Stomach (tissue), 8 donors: ENCODE measurements at regions not wholly inside any gene's neighbourhood (a gene's known extent, or its start where the extent isn't known, plus 50 kb on each side); places are given as distances from the start of the nearest gene placed in this dataset.

Experiments
- DNase-seq, 2 donors: peaks; one replicate each; pipeline versions ENCODE4 v3.0.0 to v3.0.0-alpha.2; 2013 to 2019
- H3K27ac ChIP-seq, 5 donors: fragments of 200-600 bp in 4 of 5; sonication (generic) in 4 of 5; one replicate each; pipeline ENCODE4 v1.5.1; 2013 to 2019; ENCODE audit warnings: mild to moderate bottlenecking in 1 of 5, moderate library complexity in 1 of 5
- H3K27me3 ChIP-seq, 3 donors: fragments of 200-600 bp; sonication (generic); one replicate each; pipeline ENCODE4 v1.5.1; 2017 to 2019; ENCODE audit warnings: mixed run types in 1 of 3
- H3K36me3 ChIP-seq, 4 donors: fragments of 200-600 bp; sonication (generic); 1 replicate in 3 of 4; 2 replicates in 1 of 4; pipeline ENCODE4 v1.5.1; 2016 to 2019
- H3K4me1 ChIP-seq, 4 donors: fragments of 200-600 bp; sonication (generic); one replicate each; pipeline ENCODE4 v1.5.1; 2016 to 2019
- H3K4me3 ChIP-seq, 4 donors: fragments of 200-600 bp; sonication (generic) in 3 of 4; one replicate each; pipeline ENCODE4 v1.5.1; 2016 to 2019; ENCODE audit warnings: mild to moderate bottlenecking in 1 of 4
- H3K9me3 ChIP-seq, 4 donors: fragments of 200-600 bp; sonication (generic); one replicate each; pipeline ENCODE4 v1.5.1; 2016 to 2019
- EP300 ChIP-seq: sonication (generic); formaldehyde crosslinking; IDR thresholded peaks from one replicate; pipeline ENCODE4 v1.6.1; 2017; ENCODE audit warnings: antibody characterized with exemption
- POLR2A ChIP-seq, 4 donors: fragments of 450-650 bp; IDR thresholded peaks; one replicate each; pipeline ENCODE4 v1.6.1; 2016; ENCODE audit warnings: antibody characterized with exemption in 4 of 4, control low read depth in 2 of 4, mild to moderate bottlenecking in 1 of 4, moderate library complexity in 1 of 4
- POLR2AphosphoS5 ChIP-seq, 3 donors: sonication (generic); formaldehyde crosslinking; IDR thresholded peaks; one replicate each; pipeline ENCODE4 v1.6.1; 2016; ENCODE audit warnings: antibody characterized with exemption in 3 of 3
- WGBS, 5 donors: extraction: QIAGEN DNeasy Blood & Tissue Kit in 3 of 5; methylation state at CpG; one replicate each; pipeline versions ENCODE4 v1.1.5 to v1.1.7; 2013 to 2018; 5-methylcytosine and 5-hydroxymethylcytosine counted together
- intact Hi-C: fragments of 100-400 bp; cut with DNase I; formaldehyde crosslinking; loops from one replicate; pipeline ENCODE4 v1.15.1; 2023; ENCODE audit warnings: low total_unique reads
- TF ChIP-seq, protein P1 (sequence below), 7 experiments: fragments of 450-650 bp in 4 of 7; fragments of 200-600 bp in 3 of 7; sonication (generic) in 3 of 7; IDR thresholded peaks; one replicate each; pipeline ENCODE4 v1.5.1; 2016 to 2019; ENCODE audit warnings: antibody characterized with exemption in 7 of 7, control low read depth in 2 of 7, mild to moderate bottlenecking in 1 of 7
- donor health status: healthy with polysubstance abuse.
- donor health status: Bipolar disorder and iron deficiency.
- donor health status: healthy.

DNA sequence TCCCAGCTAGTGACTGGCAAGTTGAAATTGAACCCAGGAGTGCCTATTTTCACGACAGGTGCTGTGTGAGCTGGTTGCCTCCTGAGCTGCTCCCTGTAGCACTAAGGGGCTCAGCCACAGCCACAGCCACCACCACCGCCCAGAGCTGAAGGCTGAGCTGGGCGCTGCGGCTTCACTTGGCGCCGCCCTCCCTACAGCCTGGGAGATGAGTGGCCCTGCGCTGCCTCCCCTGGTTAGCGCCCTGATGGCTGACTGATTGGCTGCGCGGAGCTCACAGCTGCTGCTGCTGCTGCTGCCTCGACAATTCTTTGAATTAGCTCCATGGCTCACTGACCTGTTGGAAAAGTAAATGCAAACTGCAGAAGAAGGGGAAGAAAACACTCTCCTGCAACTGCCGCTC, 91.8 kb upstream of the TMEM132E start:
- peak in 1 of 2 donors; percentile 10 for DNase-seq
- no peak for TF ChIP-seq POLR2AphosphoS5 (IDR thresholded peaks at IDR 0.05)
- no peak for TF ChIP-seq POLR2A (IDR thresholded peaks at IDR 0.05)
- TF ChIP-seq EP300, result no peak
- TF ChIP-seq, protein P1, sequence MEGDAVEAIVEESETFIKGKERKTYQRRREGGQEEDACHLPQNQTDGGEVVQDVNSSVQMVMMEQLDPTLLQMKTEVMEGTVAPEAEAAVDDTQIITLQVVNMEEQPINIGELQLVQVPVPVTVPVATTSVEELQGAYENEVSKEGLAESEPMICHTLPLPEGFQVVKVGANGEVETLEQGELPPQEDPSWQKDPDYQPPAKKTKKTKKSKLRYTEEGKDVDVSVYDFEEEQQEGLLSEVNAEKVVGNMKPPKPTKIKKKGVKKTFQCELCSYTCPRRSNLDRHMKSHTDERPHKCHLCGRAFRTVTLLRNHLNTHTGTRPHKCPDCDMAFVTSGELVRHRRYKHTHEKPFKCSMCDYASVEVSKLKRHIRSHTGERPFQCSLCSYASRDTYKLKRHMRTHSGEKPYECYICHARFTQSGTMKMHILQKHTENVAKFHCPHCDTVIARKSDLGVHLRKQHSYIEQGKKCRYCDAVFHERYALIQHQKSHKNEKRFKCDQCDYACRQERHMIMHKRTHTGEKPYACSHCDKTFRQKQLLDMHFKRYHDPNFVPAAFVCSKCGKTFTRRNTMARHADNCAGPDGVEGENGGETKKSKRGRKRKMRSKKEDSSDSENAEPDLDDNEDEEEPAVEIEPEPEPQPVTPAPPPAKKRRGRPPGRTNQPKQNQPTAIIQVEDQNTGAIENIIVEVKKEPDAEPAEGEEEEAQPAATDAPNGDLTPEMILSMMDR (IDR thresholded peaks at IDR 0.05), result no peak
- H3K4me3 ChIP-seq, result no peak overlapping the region
- 10 to 27% (median 22%) methylated on average over 5 to 12 of the region's 12 CpGs for WGBS, 5 donors
- H3K36me3 ChIP-seq, result no peaks in the 10 kb centered on the region
- intact Hi-C loops, result no loop called here
- no peaks in the 10 kb centered on the region for H3K4me1 ChIP-seq
- no peak overlapping the region for H3K27ac ChIP-seq
- H3K27me3 ChIP-seq, result peaks cover 0 to 84% (median 13%) of the 10 kb centered on the region in 3 donors
- H3K9me3 ChIP-seq, result no peaks in the 10 kb centered on the region

DNA sequence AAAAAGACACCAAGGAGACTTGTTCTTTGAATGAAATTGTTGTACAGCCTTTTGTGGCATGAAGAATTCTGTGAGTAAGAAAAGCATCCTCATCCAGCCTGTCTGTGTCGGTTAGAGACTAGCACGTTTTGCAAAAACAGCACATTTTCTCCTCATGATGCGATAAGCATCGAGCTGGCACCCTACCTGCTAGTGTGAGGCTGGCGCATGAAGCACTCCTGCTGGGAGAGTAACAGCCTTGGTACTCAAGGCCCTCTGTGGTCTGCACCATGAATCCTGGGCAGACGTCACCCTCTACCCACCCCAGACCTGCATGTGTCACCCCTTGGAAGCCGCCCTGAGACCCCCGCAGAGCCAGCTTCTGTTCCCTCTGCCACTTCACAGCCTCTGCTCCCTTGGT, 92.6 kb upstream of the TMEM132E start:
- 50 to 59% (median 57%) methylated on average over 8 of the region's 8 CpGs for whole genome bisulfite sequencing, 5 donors
- H3K36me3 ChIP-seq, result no peaks in the 10 kb centered on the region
- H3K27ac ChIP-seq, result no peak overlapping the region
- peaks cover 0 to 84% (median 14%) of the 10 kb centered on the region in 3 donors for H3K27me3 ChIP-seq
- no peaks in the 10 kb centered on the region for H3K9me3 ChIP-seq
- no peak overlapping the region for H3K4me3 ChIP-seq
- DNase-seq, result no peak
- no peaks in the 10 kb centered on the region for H3K4me1 ChIP-seq
- intact Hi-C loops, result no loop called here
- TF ChIP-seq POLR2AphosphoS5 (IDR thresholded peaks at IDR 0.05), result no peak
- no peak for TF ChIP-seq EP300
- no peak for TF ChIP-seq POLR2A (IDR thresholded peaks at IDR 0.05)
- TF ChIP-seq, protein P1 (IDR thresholded peaks at IDR 0.05), result no peak

DNA sequence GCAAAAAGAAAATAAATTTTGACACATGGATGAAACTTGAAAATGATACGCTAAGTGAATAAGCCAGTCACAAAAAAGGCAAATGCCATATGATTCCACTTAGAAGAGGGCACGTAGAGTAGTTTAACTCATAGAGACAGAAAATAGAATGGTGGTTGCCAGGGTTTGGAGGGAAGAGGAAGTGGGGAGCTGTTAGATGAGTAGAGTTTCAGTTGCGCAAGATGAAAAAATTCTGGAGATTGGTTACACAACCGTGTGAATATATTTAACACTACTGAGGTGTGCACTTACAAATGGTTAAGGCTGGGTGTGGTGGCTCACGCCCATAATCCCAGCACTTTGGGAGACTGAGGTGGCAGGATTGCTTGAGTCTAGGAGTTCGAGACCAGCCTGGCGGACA, 93.4 kb upstream of the TMEM132E start:
- no peak for TF ChIP-seq POLR2AphosphoS5 (IDR thresholded peaks at IDR 0.05)
- DNase-seq, result no peak
- no peaks in the 10 kb centered on the region for H3K36me3 ChIP-seq
- no peaks in the 10 kb centered on the region for H3K9me3 ChIP-seq
- H3K4me3 ChIP-seq, result no peak overlapping the region
- no peak overlapping the region for H3K27ac ChIP-seq
- H3K27me3 ChIP-seq, result peaks cover 0 to 85% (median 14%) of the 10 kb centered on the region in 3 donors
- 63 to 73% (median 66%) methylated on average over 7 of the region's 7 CpGs for WGBS, 5 donors
- no peaks in the 10 kb centered on the region for H3K4me1 ChIP-seq
- intact Hi-C loops, result no loop called here

DNA sequence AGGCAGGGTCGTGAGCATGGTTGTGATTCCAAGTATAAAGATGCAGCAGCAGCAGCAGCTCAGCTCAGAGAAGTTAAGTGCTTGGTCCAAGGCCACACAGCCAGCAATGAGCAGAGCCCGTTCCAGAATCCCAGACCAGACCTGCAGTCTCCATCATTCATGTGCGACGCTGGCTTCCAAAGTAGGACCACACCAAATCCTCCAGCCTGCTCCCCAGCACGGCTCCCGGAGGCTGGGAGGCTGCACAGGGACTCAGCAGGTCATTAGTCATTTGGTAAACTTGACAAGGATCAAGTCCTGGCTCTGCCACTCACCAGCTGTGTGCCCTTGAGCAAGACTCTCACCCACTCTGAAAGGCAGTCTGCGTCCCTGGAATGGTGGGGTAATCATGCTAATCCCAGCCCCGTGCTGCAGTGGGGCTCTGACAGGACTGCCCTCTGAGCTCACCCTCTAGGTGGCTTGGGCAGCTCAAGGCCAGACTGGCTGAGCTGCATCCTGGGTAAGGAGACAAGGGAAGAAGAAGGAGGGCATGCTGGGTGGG, 95.1 kb upstream of the TMEM132E start:
- no peak for DNase-seq
- peaks cover 0 to 86% (median 14%) of the 10 kb centered on the region in 3 donors for H3K27me3 ChIP-seq

DNA sequence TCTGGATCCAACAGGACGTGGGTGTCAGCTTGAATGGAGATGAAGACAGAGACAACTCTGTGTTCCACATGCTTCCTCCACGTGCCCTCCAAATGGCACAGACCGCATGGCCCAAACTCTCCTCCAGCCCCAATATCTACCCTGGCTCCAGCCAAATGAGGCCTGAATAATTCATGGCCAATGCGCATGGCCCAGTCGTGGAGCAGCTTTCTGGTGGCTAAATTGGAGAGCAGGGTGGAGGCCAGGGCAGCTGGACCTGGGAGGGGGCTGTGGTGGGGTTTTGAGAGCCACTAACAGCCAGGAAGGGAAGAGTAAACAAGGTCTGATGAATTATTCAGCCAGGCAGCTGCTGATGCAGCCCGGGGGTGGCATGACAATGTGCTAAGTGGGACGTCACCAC, 96.7 kb upstream of the TMEM132E start:
- no peaks in the 10 kb centered on the region for H3K4me1 ChIP-seq
- H3K4me3 ChIP-seq, result no peak overlapping the region
- no peak overlapping the region for H3K27ac ChIP-seq
- peaks cover 0 to 71% (median 9%) of the 10 kb centered on the region in 3 donors for H3K27me3 ChIP-seq
- no peaks in the 10 kb centered on the region for H3K9me3 ChIP-seq
- intact Hi-C loops, result no loop called here
- H3K36me3 ChIP-seq, result no peaks in the 10 kb centered on the region
- DNase-seq, result no peak
- WGBS, 5 donors, result 57 to 63% (median 58%) methylated on average over 6 to 7 of the region's 7 CpGs
- TF ChIP-seq EP300, result no peak
- no peak for TF ChIP-seq POLR2A (IDR thresholded peaks at IDR 0.05)
- TF ChIP-seq, protein P1 (IDR thresholded peaks at IDR 0.05), result no peak
- TF ChIP-seq POLR2AphosphoS5 (IDR thresholded peaks at IDR 0.05), result no peak

More for the DNA sequence above, 95.1 kb upstream of the TMEM132E start:
- intact Hi-C loops, result no loop called here
- H3K9me3 ChIP-seq, result no peaks in the 10 kb centered on the region
- H3K4me3 ChIP-seq, result no peak overlapping the region
- TF ChIP-seq POLR2A (IDR thresholded peaks at IDR 0.05) (no peak), POLR2AphosphoS5 (IDR thresholded peaks at IDR 0.05) (no peak), EP300 (no peak)
- TF ChIP-seq, protein P1 (IDR thresholded peaks at IDR 0.05), result no peak
- H3K4me1 ChIP-seq, result no peaks in the 10 kb centered on the region
- no peak overlapping the region for H3K27ac ChIP-seq
- 47 to 71% (median 68%) methylated on average over 6 to 8 of the region's 8 CpGs for WGBS, 5 donors
- no peaks in the 10 kb centered on the region for H3K36me3 ChIP-seq
